Keratinocyte (primary cell): ENCODE measurements at regions not wholly inside any gene's neighbourhood (a gene's known extent, or its start where the extent isn't known, plus 50 kb on each side); places are given as distances from the start of the nearest gene placed in this dataset.

ENCODE experiments used
- CTCF ChIP-seq, 3 experiments: IDR thresholded peaks in 1 of 3; conservative IDR thresholded peaks in 1 of 3; optimal IDR thresholded peaks in 1 of 3; 2 replicates in 2 of 3; 3 replicates in 1 of 3; pipeline versions ENCODE3 to v1.5.1; 2011; ENCODE audit warnings: low read length in 3 of 3, mild to moderate bottlenecking in 3 of 3, moderate library complexity in 2 of 3, control low read depth in 1 of 3, inconsistent platforms in 1 of 3; ENCODE audit not compliant: insufficient read depth in 2 of 3; ENCODE audit errors: extremely low read depth in 1 of 3
- EZH2 ChIP-seq: IDR thresholded peaks from one replicate; pipeline ENCODE4 v1.6.1; 2012; ENCODE audit warnings: inconsistent platforms, mild to moderate bottlenecking, low read length, moderate library complexity

DNA sequence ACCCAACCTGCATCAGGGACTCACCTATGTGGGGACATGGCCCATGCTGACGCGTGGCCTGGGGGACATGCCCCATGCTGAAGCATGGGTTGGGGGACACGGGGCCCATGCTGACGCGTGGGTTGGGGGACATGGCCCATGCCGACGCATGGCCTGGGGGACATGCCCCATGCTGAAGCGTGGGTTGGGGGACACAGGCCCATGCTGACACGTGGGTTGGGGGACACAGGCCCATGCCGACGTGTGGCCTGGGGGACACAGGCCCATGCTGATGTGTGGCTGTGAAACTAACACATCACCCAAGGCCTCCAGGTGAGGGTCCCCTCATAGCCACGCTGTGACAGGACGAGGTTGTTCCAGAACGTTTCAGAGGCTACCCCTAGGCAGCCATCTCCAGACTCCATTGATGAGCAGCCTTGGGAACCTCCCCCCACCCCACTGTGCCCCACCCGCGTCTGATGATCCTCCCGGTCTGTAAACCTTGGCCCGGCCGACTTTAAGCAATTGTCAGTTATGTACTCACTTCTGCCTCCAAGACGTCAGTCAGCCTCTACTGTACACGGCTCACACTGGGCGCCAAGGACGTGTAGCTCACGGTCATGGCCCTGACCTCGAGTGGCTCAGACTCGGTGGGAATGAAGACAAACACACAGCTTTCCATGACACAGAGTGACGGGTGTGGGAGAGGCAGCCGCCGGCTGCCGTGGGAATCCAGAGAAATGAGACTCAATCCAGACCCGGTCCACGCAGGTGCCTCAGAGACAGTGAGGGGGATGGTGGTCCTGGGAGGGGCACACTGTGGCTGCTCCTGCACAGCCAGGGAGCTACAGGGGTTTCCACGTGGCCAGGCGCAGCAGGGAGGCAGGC is 50.2 kb upstream of the SLC66A3 start:
- TF ChIP-seq CTCF (optimal IDR thresholded peaks at IDR 0.05 in 1 of 3, IDR thresholded peaks at IDR 0.05 in 1 of 3, conservative IDR thresholded peaks at IDR 0.05 in 1 of 3; ENCODE audit: extremely low read depth in 1 of 3, insufficient read depth in 2 of 3, low read length in 3 of 3): no peak
- no peak for TF ChIP-seq EZH2
